HG03558 (cell line): ENCODE measurements at regions not wholly inside any gene's neighbourhood (a gene's known extent, or its start where the extent isn't known, plus 50 kb on each side); places are given as distances from the start of the nearest gene placed in this dataset.
"Not testable (repeated sequence)": the region's sequence is repeated elsewhere in the genome, so short reads cannot be mapped to it uniquely, and the experiment has no call there.

Experiments used
- ATAC-seq: cut with Tn5 transposase; IDR thresholded peaks from one replicate; pipeline ENCODE4 v1.9.1; 2021; ENCODE audit warnings: moderate number of reproducible peaks; ENCODE audit not compliant: unreplicated experiment; ENCODE audit errors: extremely low read depth

- ATAC-seq, result no peak
Observed at GRCh38 chr13:67464154-67464553, 234.0 kb upstream of the PCDH9 start.

GRCh38 chr13:67462098-67462497 is 232.0 kb upstream of the PCDH9 start:
- no peak for ATAC-seq

- not testable (repeated sequence) for ATAC-seq
Observed at GRCh38 chr13:67452526-67452925, 222.4 kb upstream of the PCDH9 start.

- ATAC-seq, result no peak
Observed at GRCh38 chr13:67445436-67445835, 215.3 kb upstream of the PCDH9 start.

GRCh38 chr13:67443923-67444322 is 213.8 kb upstream of the PCDH9 start:
- no peak for ATAC-seq

GRCh38 chr13:67440236-67440975 is 210.3 kb upstream of the PCDH9 start:
- ATAC-seq, result no peak

GRCh38 chr13:67439365-67439764 is 209.2 kb upstream of the PCDH9 start:
- no peak for ATAC-seq

- no peak for ATAC-seq
Observed at GRCh38 chr13:67438465-67438864, 208.3 kb upstream of the PCDH9 start.

- ATAC-seq, result no peak
Observed at GRCh38 chr13:67437244-67437643, 207.1 kb upstream of the PCDH9 start.

- no peak for ATAC-seq
Observed at GRCh38 chr13:67421475-67421874, 191.3 kb upstream of the PCDH9 start.

GRCh38 chr13:67416047-67416925 is 186.2 kb upstream of the PCDH9 start:
- no peak for ATAC-seq

- no peak for ATAC-seq
Observed at GRCh38 chr13:67410645-67411044, 180.5 kb upstream of the PCDH9 start.

- no peak for ATAC-seq
Observed at GRCh38 chr13:67408798-67409197, 178.7 kb upstream of the PCDH9 start.

- no peak for ATAC-seq
Observed at GRCh38 chr13:67402546-67402945, 172.4 kb upstream of the PCDH9 start.

- ATAC-seq, result no peak
Observed at GRCh38 chr13:67395577-67395976, 165.4 kb upstream of the PCDH9 start.

- ATAC-seq, result no peak
Observed at GRCh38 chr13:67392014-67392413, 161.9 kb upstream of the PCDH9 start.

GRCh38 chr13:67390462-67391086 is 160.4 kb upstream of the PCDH9 start:
- ATAC-seq, result no peak

- no peak for ATAC-seq
Observed at GRCh38 chr13:67389171-67389570, 159.0 kb upstream of the PCDH9 start.

GRCh38 chr13:67383109-67383757 is 153.1 kb upstream of the PCDH9 start:
- ATAC-seq, result not testable (repeated sequence)

- no peak for ATAC-seq
Observed at GRCh38 chr13:67377919-67378318, 147.8 kb upstream of the PCDH9 start.

- no peak for ATAC-seq
Observed at GRCh38 chr13:67374391-67374790, 144.3 kb upstream of the PCDH9 start.
